Stomach (tissue), 8 donors: ENCODE measurements at regions not wholly inside any gene's neighbourhood (a gene's known extent, or its start where the extent isn't known, plus 50 kb on each side); places are given as distances from the start of the nearest gene placed in this dataset.

ENCODE experiments used
- DNase-seq, 2 donors: peaks; one replicate each; pipeline versions ENCODE4 v3.0.0 to v3.0.0-alpha.2; 2013 to 2019
- H3K27ac ChIP-seq, 5 donors: fragments of 200-600 bp in 4 of 5; sonication (generic) in 4 of 5; one replicate each; pipeline ENCODE4 v1.5.1; 2013 to 2019; ENCODE audit warnings: mild to moderate bottlenecking in 1 of 5, moderate library complexity in 1 of 5
- H3K27me3 ChIP-seq, 3 donors: fragments of 200-600 bp; sonication (generic); one replicate each; pipeline ENCODE4 v1.5.1; 2017 to 2019; ENCODE audit warnings: mixed run types in 1 of 3
- H3K36me3 ChIP-seq, 4 donors: fragments of 200-600 bp; sonication (generic); 1 replicate in 3 of 4; 2 replicates in 1 of 4; pipeline ENCODE4 v1.5.1; 2016 to 2019
- H3K4me1 ChIP-seq, 4 donors: fragments of 200-600 bp; sonication (generic); one replicate each; pipeline ENCODE4 v1.5.1; 2016 to 2019
- H3K4me3 ChIP-seq, 4 donors: fragments of 200-600 bp; sonication (generic) in 3 of 4; one replicate each; pipeline ENCODE4 v1.5.1; 2016 to 2019; ENCODE audit warnings: mild to moderate bottlenecking in 1 of 4
- H3K9me3 ChIP-seq, 4 donors: fragments of 200-600 bp; sonication (generic); one replicate each; pipeline ENCODE4 v1.5.1; 2016 to 2019
- EP300 ChIP-seq: sonication (generic); formaldehyde crosslinking; IDR thresholded peaks from one replicate; pipeline ENCODE4 v1.6.1; 2017; ENCODE audit warnings: antibody characterized with exemption
- POLR2A ChIP-seq, 4 donors: fragments of 450-650 bp; IDR thresholded peaks; one replicate each; pipeline ENCODE4 v1.6.1; 2016; ENCODE audit warnings: antibody characterized with exemption in 4 of 4, control low read depth in 2 of 4, mild to moderate bottlenecking in 1 of 4, moderate library complexity in 1 of 4
- POLR2AphosphoS5 ChIP-seq, 3 donors: sonication (generic); formaldehyde crosslinking; IDR thresholded peaks; one replicate each; pipeline ENCODE4 v1.6.1; 2016; ENCODE audit warnings: antibody characterized with exemption in 3 of 3
- WGBS, 5 donors: extraction: QIAGEN DNeasy Blood & Tissue Kit in 3 of 5; methylation state at CpG; one replicate each; pipeline versions ENCODE4 v1.1.5 to v1.1.7; 2013 to 2018; 5-methylcytosine and 5-hydroxymethylcytosine counted together
- intact Hi-C: fragments of 100-400 bp; cut with DNase I; formaldehyde crosslinking; loops from one replicate; pipeline ENCODE4 v1.15.1; 2023; ENCODE audit warnings: low total_unique reads
- TF ChIP-seq, protein P1 (sequence below), 7 experiments: fragments of 450-650 bp in 4 of 7; fragments of 200-600 bp in 3 of 7; sonication (generic) in 3 of 7; IDR thresholded peaks; one replicate each; pipeline ENCODE4 v1.5.1; 2016 to 2019; ENCODE audit warnings: antibody characterized with exemption in 7 of 7, control low read depth in 2 of 7, mild to moderate bottlenecking in 1 of 7
- donor health status: healthy with polysubstance abuse.
- donor health status: Bipolar disorder and iron deficiency.
- donor health status: healthy.

DNA sequence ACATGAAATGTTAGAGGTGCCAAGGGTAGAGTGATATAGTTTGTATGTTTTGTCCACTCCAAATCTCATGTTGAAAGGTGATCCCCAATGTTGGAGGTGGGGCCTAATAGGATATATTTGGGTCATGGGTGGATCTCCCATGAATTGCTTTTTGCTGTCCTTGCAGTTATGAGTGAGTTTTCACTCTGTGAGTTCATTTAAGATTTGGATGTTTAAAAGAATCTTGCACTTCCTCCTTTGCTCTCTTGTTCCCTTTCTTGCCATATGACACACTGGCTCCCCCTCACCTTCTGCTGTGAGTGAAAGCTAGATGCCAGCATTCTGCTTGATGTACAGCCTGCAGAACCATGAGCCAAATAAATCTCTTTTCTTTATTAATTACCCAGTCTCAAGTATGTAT is 269.2 kb downstream of the ZWINT start:
- Histone ChIP-seq H3K4me1 (no peaks in the 10 kb centered on the region), H3K4me3 (no peak overlapping the region), H3K36me3 (no peaks in the 10 kb centered on the region), H3K27ac (no peak overlapping the region), H3K9me3 (peaks cover 0 to 30% (median 17%) of the 10 kb centered on the region in 4 donors), H3K27me3 (no peaks in the 10 kb centered on the region)
- TF ChIP-seq POLR2AphosphoS5 (IDR thresholded peaks at IDR 0.05) (no peak), EP300 (no peak), POLR2A (IDR thresholded peaks at IDR 0.05) (no peak)
- TF ChIP-seq, protein P1, sequence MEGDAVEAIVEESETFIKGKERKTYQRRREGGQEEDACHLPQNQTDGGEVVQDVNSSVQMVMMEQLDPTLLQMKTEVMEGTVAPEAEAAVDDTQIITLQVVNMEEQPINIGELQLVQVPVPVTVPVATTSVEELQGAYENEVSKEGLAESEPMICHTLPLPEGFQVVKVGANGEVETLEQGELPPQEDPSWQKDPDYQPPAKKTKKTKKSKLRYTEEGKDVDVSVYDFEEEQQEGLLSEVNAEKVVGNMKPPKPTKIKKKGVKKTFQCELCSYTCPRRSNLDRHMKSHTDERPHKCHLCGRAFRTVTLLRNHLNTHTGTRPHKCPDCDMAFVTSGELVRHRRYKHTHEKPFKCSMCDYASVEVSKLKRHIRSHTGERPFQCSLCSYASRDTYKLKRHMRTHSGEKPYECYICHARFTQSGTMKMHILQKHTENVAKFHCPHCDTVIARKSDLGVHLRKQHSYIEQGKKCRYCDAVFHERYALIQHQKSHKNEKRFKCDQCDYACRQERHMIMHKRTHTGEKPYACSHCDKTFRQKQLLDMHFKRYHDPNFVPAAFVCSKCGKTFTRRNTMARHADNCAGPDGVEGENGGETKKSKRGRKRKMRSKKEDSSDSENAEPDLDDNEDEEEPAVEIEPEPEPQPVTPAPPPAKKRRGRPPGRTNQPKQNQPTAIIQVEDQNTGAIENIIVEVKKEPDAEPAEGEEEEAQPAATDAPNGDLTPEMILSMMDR (IDR thresholded peaks at IDR 0.05), result no peak
- intact Hi-C loops, result no loop called here
- DNase-seq, result no peak

DNA sequence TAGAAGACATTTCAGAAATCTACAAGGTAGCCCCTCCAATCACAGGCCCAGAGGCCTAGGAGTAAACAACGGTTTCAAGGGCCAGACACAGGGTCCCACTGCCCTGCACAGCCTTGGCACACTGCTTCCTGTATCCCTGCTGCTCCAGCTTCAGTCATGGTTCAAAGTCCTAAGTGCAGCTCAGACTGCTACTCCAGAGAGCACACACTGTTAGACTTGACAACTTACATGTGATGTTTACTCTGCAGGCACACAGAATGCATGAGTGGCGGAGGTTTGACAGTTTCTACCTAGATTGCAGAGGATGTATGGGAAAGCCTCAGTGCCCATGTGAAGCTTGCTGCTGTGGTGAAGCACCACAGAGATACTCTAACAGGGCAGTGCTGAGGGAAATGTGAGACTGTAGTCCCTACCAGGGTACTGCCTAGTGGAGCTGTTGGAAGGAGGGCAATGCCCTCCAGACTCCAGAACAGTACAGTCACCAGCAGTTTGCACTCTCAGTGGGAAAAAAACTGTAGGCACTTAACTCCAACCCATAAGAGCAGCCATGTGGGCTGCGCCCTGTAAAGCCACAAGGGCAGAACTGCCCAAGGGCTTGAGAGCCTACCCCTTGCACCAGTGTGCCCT is 270.0 kb downstream of the ZWINT start:
- intact Hi-C loops, result no loop called here
- Histone ChIP-seq H3K27me3 (no peaks in the 10 kb centered on the region), H3K36me3 (no peaks in the 10 kb centered on the region), H3K9me3 (peaks cover 0 to 29% (median 16%) of the 10 kb centered on the region in 4 donors), H3K4me1 (no peaks in the 10 kb centered on the region), H3K27ac (no peak overlapping the region), H3K4me3 (no peak overlapping the region)
- 46 to 76% (median 57%) methylated on average over 2 to 3 of the region's 3 CpGs for WGBS, 5 donors
- TF ChIP-seq EP300 (no peak), POLR2A (IDR thresholded peaks at IDR 0.05) (no peak), POLR2AphosphoS5 (IDR thresholded peaks at IDR 0.05) (no peak)
- TF ChIP-seq, protein P1 (IDR thresholded peaks at IDR 0.05), result no peak
- no peak for DNase-seq

DNA sequence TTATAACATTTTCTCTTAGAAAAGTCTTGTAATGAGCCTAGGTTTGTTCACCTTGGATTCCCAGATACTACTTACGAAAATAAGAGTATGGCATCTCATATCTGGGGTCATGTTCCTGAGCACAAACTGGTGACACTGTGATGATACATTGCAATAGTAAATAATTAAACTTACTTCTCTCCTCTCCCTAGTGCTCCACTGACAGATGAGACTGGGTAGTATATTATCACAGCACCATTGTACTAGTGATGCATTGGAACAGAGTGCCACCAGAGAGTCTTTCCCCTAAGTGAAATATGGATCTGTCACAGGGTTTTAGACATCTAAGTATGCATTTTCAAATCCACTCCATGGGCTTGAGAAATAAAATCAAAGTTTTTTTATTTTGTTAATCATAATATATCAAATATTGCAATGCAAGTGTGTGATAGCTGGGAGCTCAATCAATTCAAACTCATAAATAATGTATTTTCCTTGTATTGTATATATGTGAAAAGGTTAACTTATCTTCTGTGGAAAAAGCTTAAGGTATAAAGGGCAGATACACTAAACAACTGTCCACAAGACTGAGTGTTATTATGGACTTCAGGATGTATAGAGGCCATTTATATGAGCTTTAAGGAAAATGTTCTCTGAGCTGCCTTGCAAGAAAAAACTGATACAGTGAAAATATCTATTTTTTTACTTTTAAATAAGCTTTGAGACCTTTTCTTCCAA is 275.5 kb downstream of the ZWINT start:
- TF ChIP-seq, protein P1 (IDR thresholded peaks at IDR 0.05), result no peak
- TF ChIP-seq POLR2AphosphoS5 (IDR thresholded peaks at IDR 0.05) (no peak), EP300 (no peak), POLR2A (IDR thresholded peaks at IDR 0.05) (no peak)
- H3K4me3 ChIP-seq, result no peak overlapping the region
- no peaks in the 10 kb centered on the region for H3K36me3 ChIP-seq
- H3K27ac ChIP-seq, result no peak overlapping the region
- no peaks in the 10 kb centered on the region for H3K4me1 ChIP-seq
- WGBS, 5 donors, result 47 to 75% (median 66%) methylated on average over 1 of the region's 1 CpG
- H3K9me3 ChIP-seq, result peaks cover 0 to 18% (median 8%) of the 10 kb centered on the region in 4 donors
- H3K27me3 ChIP-seq, result no peaks in the 10 kb centered on the region
- intact Hi-C loops, result no loop called here
- no peak for DNase-seq

DNA sequence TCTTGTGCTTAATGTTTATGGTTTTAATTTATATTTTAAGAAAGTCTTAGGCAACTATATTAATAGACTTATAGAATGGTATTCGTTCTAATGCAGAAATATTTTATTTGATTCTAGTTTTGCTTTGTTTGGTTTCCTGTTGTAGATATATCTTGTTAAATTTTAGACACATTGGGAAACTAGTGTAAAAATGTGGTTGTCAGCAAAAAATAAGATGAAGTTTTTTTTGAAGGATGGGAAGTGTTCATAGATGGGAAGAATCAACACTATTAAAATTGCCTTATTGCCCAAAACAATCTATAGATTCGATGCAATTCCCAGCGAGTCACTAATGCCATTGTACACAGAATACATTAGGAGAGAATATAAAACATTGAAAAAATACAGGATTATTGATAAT is 278.9 kb downstream of the ZWINT start:
- Histone ChIP-seq H3K27ac (no peak overlapping the region), H3K36me3 (no peaks in the 10 kb centered on the region), H3K4me3 (no peak overlapping the region), H3K9me3 (peaks cover 0 to 12% (median 5%) of the 10 kb centered on the region in 4 donors), H3K4me1 (no peaks in the 10 kb centered on the region), H3K27me3 (no peaks in the 10 kb centered on the region)
- intact Hi-C loops, result no loop called here
- no peak for DNase-seq
- 83 to 90% (median 87%) methylated on average over 3 of the region's 3 CpGs for WGBS, 5 donors
- TF ChIP-seq, protein P1 (IDR thresholded peaks at IDR 0.05), result no peak
- no peak for TF ChIP-seq POLR2AphosphoS5 (IDR thresholded peaks at IDR 0.05)
- no peak for TF ChIP-seq EP300
- no peak for TF ChIP-seq POLR2A (IDR thresholded peaks at IDR 0.05)
